Spleen (tissue), 7 donors: ENCODE measurements at regions not wholly inside any gene's neighbourhood (a gene's known extent, or its start where the extent isn't known, plus 50 kb on each side); places are given as distances from the start of the nearest gene placed in this dataset.

Experiments used
- POLR2A ChIP-seq, 3 donors: fragments of 450-650 bp; IDR thresholded peaks; one replicate each; pipeline ENCODE4 v1.5.1; 2017; ENCODE audit warnings: antibody characterized with exemption in 3 of 3, mild to moderate bottlenecking in 1 of 3
- POLR2AphosphoS5 ChIP-seq, 3 donors: sonication (generic); formaldehyde crosslinking; IDR thresholded peaks; one replicate each; pipeline ENCODE4 v1.5.1; 2017; ENCODE audit warnings: antibody characterized with exemption in 3 of 3
- TF ChIP-seq, protein P1 (sequence below), 11 experiments: fragments of 200-600 bp in 7 of 11; fragments of 450-650 bp in 4 of 11; sonication (generic) in 4 of 11; IDR thresholded peaks in 8 of 11; conservative IDR thresholded peaks in 3 of 11; 1 replicate in 7 of 11; 2 replicates in 4 of 11; pipeline versions ENCODE4 v1.4.0 to v1.8.0; 2016 to 2021; ENCODE audit warnings: antibody characterized with exemption in 11 of 11, inconsistent platforms in 4 of 11, mild to moderate bottlenecking in 1 of 11
- donor health status: DM: no; HTN: no; CAD: no; lungs with moderate emphysema.
- donor health status: DM: no; HTN: no; CAD: no.
- donor health status: DM: no; HTN: no; CAD: no.

DNA sequence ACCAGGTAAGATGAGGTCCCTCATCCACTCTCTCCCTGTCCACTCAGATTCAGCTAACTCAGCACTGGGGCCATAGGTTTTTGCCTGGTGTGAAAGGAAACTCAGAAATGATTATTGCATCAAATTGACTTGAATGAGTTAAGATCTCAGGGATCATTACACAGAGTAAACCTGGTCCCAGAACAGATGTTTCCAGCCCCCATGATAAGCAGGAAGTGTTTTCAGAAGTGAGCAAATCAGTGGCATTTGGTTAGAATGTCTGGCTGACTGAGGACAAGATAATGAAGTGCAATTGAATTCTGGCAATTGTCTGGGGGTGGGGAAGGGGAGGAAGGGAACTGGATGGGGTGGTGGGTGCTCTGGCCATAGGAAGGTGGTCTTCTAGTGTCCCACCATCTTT is 108.0 kb downstream of the CHIC2 start:
- TF ChIP-seq, protein P1, sequence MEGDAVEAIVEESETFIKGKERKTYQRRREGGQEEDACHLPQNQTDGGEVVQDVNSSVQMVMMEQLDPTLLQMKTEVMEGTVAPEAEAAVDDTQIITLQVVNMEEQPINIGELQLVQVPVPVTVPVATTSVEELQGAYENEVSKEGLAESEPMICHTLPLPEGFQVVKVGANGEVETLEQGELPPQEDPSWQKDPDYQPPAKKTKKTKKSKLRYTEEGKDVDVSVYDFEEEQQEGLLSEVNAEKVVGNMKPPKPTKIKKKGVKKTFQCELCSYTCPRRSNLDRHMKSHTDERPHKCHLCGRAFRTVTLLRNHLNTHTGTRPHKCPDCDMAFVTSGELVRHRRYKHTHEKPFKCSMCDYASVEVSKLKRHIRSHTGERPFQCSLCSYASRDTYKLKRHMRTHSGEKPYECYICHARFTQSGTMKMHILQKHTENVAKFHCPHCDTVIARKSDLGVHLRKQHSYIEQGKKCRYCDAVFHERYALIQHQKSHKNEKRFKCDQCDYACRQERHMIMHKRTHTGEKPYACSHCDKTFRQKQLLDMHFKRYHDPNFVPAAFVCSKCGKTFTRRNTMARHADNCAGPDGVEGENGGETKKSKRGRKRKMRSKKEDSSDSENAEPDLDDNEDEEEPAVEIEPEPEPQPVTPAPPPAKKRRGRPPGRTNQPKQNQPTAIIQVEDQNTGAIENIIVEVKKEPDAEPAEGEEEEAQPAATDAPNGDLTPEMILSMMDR (IDR thresholded peaks at IDR 0.05 in 8 of 11, conservative IDR thresholded peaks at IDR 0.05 in 3 of 11) = no peak
- TF ChIP-seq POLR2A (IDR thresholded peaks at IDR 0.05) = no peak
- no peak for TF ChIP-seq POLR2AphosphoS5 (IDR thresholded peaks at IDR 0.05)
